HEK293 (cell line): ENCODE measurements at regions not wholly inside any gene's neighbourhood (a gene's known extent, or its start where the extent isn't known, plus 50 kb on each side); places are given as distances from the start of the nearest gene placed in this dataset.

Experiments
- PATZ1 ChIP-seq: fragments of 450-650 bp; formaldehyde crosslinking; IDR thresholded peaks from 2 replicates; pipeline ENCODE4 v1.5.1; 2016; ENCODE audit warnings: missing biosample characterization, missing genetic modification characterization
- SP7 ChIP-seq: fragments of 450-650 bp; formaldehyde crosslinking; IDR thresholded peaks from 2 replicates; pipeline ENCODE4 v1.5.1; 2016; ENCODE audit warnings: missing biosample characterization, missing genetic modification characterization
- YY1 ChIP-seq: fragments of 450-650 bp; formaldehyde crosslinking; IDR thresholded peaks from 2 replicates; pipeline ENCODE4 v1.5.1; 2018; ENCODE audit warnings: missing biosample characterization, missing genetic modification characterization
- ZBTB49 ChIP-seq: fragments of 450-650 bp; formaldehyde crosslinking; IDR thresholded peaks from 2 replicates; pipeline ENCODE4 v1.5.1; 2016; ENCODE audit warnings: missing biosample characterization, missing genetic modification characterization, low read depth
- ZFP3 ChIP-seq: fragments of 450-650 bp; formaldehyde crosslinking; IDR thresholded peaks from 2 replicates; pipeline ENCODE4 v1.5.1; 2016; ENCODE audit warnings: low read depth, missing biosample characterization, missing genetic modification characterization
- ZNF362 ChIP-seq: fragments of 450-650 bp; formaldehyde crosslinking; IDR thresholded peaks from 2 replicates; pipeline ENCODE4 v1.5.1; 2016; ENCODE audit warnings: missing biosample characterization, missing genetic modification characterization
- ZNF701 ChIP-seq: fragments of 450-650 bp; formaldehyde crosslinking; IDR thresholded peaks from 2 replicates; pipeline ENCODE4 v1.5.1; 2016; ENCODE audit warnings: missing biosample characterization, missing genetic modification characterization

GRCh38 chr18:75343389-75343788, 84.1 kb downstream of the SMIM21 start:
- TF ChIP-seq PATZ1 (tag by site-specific recombination), result no peak
- TF ChIP-seq ZBTB49 (tag by site-specific recombination), result no peak
- no peak for TF ChIP-seq ZNF701 (tag by site-specific recombination)
- no peak for TF ChIP-seq ZFP3 (tag by site-specific recombination)
- TF ChIP-seq ZNF362 (tag by site-specific recombination), result no peak
- TF ChIP-seq YY1 (tag by site-specific recombination), result no peak
- no peak for TF ChIP-seq SP7 (tag by site-specific recombination)
